HG03378 (cell line): ENCODE measurements at regions not wholly inside any gene's neighbourhood (a gene's known extent, or its start where the extent isn't known, plus 50 kb on each side); places are given as distances from the start of the nearest gene placed in this dataset.
"Not testable (repeated sequence)": the region's sequence is repeated elsewhere in the genome, so short reads cannot be mapped to it uniquely, and the experiment has no call there.

Source experiments
- ATAC-seq: cut with Tn5 transposase; IDR thresholded peaks from one replicate; pipeline ENCODE4 v1.9.1; 2021; ENCODE audit warnings: mild to moderate bottlenecking, moderate library complexity; ENCODE audit not compliant: unreplicated experiment

DNA sequence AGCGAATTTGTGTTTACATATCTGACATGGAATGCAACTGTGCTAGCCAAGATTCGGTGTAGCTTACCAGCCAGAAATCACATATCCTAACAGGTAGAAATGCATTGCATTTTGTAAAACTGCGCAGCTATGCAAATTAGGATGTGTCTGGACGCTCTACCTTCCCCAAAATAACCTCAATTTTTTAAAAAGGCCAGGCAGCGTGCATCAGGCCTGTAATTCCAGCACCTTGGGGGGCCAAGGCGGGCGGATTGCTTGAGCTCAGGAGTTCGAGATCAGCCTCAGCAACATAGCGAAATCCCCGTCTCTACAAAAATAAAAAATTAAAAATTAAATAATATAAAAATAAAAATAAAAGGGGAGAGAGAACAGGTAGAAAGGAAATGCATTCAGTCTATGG lies 305.0 kb downstream of the TYW1 start:
- no peak for ATAC-seq

DNA sequence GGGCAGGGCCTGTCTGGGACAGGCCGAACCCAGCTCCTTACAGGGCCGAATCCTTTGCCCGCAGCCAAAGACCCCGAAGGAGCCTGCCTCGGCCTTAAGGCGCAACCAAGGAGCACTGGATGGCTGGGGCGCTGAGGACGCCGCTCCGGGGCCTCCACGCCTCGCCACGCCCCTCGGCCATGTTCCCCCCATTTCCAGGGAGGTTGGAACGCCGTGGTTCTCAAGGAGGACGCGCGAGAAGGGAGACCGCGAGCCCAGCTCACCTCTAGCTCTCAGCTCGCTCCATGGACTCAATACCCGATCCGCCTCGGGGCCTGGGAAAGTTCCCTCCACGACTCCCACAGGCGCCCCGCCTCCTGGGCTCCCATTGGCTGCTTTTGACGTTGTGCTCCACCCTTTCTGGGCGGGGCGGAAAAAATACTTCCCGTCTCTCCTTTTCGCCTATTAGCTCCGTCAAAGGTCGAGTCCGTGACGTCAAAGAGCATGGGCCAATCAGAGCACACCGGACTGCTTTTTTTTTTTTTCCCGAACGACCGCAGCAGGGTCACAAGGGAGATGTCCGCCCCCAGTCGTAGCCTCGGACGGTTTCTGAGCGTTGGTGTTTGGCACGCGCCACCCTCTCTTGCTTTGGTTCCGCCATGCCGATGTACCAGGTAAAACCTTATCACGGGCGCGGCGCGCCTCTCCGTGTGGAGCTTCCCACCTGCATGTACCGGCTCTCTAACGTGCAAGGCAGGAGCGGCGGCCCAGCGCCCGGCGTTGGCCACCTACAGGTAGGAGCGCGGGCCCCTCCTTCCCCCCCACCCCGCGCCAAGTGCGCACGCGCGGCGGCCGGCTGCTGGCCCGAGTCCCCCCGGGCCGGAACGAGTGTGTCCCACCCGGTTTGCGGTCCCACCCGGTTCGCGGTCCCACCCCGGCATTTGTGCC lies 305.7 kb downstream of the TYW1 start:
- ATAC-seq: peak; percentile 87

DNA sequence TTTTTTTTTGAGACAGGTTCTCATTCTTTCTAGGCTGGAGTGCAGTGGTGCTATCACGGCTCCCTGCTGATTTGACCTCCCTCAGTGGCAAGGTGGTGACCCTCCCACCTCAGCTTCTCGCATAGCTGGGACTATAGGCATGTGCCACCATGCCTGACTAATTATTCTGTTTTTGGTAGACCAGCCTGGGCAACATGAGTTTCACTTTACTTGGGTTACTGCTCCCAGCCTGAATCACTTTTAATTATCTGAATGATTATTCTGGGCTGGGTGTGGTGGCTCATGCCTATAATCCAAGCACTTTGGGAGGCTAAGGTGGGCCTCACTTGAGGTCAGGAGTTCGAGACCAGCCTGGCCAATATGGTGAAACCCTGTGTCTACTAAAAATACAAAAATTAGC lies 308.2 kb downstream of the TYW1 start:
- not testable (repeated sequence) for ATAC-seq

DNA sequence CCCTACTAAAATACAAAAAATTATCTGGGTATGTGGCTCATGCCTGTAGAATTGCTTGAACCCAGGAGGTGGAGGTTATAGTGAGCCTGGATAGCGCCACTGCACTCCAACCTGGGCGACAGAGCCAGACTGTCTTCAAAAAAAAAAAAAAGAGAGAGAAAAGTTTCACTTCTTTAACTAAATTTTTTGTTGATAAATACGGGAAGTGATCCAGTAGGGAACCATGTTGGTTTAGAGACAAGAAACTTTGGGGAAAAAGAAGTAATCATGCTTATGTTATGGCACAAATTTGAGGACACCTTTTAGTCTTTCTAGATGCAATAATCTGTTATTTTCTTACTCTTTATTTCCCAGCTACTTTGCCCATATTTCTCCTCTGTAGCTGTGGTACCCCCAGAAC lies 309.7 kb downstream of the TYW1 start:
- no peak for ATAC-seq

DNA sequence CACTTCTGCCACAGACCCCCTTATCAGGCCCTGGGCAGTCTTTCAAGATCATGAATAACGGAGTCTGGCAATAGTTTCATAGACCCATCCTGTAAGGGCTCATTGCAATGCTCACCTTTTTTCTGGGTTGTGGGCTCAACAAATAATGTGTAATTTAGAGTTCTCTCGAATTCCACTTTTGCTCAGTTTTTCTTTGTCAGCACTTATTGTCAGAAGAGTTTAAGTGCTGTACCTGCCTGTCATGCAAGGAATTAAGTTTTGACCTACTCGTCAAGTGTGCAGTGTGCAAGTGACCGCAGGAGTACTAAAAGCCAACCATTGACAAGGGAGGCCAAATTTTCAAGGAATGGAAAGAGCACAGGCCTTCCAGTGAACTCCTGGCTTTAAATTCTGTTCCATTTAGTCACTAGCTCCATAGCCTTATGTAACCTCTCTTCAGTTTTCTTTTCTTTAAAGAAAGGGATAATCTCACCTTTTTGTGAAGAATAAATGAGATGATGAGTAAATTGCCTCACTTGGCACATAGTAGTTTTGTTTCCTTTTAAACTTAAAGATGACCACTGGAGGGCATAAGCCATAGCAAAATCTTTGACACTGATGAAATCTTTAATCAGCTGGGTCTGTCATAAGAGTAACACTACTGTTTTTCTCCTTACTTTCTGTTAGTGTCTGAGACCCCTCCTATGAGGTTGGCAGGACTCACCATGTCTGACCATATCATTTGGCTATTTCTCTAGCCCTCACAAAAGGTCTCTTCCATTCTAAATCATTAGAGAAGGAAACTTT lies 313.3 kb downstream of the TYW1 start:
- ATAC-seq: no peak

DNA sequence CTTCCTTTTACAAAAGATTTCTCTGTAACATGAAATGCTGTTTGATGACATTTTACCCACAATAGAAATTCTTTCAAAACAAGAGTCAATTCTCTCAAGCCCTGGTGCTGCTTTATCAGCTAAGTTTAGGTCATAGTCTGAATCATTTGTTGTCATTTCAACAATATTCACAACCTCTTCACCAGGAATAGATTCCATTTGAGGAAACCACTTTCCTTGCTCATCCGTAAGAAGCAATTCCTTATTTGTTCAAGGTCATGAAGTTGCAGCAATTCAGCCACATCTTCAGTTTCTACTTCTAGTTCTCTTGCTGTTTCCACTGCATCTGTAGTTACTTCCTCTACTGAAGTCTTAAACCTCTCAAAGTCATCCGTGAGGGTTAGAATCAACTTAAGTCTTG lies 315.3 kb downstream of the TYW1 start:
- ATAC-seq: no peak

DNA sequence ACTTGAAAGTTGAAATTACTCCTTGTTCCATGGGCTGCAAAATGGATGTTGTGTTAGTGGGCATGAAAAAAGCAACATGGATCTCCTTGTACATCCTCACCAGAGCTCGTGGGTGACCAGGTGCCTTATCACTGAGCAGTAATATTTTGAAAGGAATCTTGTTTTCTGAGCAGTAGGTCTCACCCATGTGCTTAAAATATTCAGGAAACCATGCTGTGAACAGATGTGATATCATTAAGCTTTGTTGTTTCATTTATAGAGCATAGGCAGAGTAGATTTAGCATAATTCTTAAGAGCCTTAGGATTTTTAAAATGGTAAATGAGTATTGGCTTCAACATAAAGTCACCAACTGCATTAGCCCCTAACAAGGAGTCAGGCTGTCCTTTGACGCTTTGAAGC lies 316.6 kb downstream of the TYW1 start:
- ATAC-seq: no peak

DNA sequence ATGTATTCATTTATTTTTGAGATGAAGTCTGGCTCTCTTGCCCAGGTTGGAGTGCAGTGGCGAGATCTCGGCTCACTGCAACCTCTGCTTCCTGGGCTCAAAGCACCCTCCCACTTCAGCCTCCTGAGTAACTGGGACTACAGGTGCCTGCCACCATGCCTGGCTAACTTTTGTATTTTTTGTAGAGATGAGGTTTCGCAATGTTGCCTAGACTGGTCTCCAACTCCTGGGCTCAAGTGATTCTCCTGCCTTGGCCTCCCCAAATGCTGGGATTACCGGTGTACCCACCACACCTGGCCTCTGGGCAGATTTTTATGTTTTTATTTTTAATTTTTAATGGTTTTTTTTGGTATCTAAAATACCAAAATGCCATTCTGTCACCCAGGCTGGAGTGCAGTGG lies 320.3 kb downstream of the TYW1 start:
- ATAC-seq: not testable (repeated sequence)

DNA sequence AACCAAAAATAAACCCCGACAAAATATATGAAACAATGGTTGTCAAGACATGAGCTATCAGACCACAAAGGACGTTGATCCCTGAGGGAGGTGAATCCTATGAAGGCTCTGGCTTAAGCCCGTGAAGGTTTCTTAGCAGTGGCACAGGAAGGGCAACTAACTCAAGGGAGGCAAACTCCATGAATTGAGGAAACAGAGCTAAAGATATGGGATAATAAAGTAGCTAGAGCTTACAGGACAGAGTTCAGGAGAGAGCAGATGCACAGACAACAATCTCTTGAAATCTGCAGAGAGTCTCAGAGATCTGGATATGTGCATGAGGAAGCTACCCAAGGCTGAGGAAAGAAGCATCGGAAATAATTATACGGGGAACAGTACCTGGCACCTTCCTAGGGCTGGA lies 331.6 kb downstream of the TYW1 start:
- not testable (repeated sequence) for ATAC-seq

DNA sequence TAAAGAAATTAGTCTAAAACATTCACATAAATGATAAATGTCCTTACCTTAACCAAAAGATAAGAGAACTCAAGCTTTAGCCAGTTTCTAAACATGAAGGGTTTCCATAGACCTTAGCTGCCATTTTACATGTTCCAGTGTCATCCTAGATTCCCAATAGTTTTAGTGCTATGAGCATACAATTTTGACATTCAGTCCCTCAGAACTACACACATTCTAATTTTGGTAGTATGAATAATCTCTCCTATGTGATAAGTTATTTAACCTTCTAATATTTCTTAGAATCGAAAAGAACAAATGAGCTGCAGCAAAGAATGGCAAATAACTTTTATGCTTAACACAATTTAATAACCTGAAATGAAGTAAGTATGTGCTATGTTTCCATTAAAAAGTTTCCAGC lies 338.5 kb downstream of the TYW1 start:
- ATAC-seq: not testable (repeated sequence)

DNA sequence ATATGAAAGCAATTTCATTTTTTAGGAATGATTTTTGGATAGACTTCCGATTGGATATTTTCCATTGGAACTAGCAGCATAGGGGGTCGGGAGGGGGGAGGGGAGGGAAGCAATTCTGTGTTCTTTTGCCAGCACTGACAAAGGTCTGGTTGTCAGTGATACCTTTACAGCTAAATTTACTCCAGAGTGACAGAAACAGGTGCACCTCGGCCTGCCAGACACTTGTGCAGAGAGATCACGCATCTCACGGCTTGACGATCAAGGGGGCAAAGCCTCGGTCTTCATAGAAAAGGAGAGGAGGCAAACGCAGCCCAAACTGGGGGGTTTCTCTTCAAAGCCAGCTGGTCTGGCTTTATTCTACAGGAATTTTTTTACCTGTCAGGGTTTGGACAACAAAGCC lies 339.0 kb downstream of the TYW1 start:
- ATAC-seq: not testable (repeated sequence)

DNA sequence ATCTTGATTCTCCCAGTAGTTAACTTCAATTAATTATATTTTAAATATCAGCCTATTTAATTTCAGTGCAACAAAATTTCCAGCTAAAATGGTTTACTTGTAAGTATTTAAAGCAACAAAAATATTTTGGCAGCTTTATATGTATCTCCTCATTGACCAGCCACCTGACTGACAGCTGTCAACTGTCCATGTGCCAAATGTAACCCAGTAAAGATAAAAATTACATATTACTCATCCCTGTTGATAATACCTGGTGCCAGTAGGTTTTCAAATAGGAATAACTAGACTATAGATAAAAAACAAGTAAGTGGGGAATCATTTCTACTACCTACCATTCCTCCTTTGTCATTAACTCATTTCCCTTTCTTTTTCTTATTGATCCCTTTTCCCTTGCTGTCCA lies 341.9 kb downstream of the TYW1 start:
- ATAC-seq: not testable (repeated sequence)

DNA sequence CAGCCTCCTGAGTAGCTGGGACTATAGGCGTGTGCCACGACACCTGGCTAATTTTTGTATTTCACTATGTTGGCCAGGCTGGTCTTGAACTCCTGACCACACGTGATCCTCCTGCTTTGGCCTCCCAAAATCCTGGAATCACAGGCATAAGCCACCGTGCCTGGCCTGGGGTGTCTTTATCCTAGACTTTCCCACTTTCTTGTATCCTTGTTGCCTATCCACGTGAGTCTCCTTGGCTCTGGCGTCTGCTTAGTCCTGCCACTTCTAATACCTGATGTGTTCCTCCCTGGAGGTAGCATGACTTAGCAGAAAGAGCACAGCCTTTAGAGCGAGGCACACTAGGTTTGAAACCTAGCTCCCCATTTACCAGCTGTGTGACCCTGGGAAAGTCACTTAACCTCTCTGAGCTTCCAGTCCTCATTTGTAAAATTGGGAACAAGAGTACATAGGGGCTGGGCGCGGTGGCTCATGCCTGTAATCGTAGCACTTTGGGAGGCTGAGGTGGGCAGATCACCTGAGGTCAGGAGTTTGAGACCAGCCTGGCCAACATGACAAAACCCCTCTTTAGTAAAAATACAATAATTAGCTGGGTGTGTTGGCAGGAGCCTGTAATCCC lies 344.6 kb downstream of the TYW1 start:
- no peak for ATAC-seq

DNA sequence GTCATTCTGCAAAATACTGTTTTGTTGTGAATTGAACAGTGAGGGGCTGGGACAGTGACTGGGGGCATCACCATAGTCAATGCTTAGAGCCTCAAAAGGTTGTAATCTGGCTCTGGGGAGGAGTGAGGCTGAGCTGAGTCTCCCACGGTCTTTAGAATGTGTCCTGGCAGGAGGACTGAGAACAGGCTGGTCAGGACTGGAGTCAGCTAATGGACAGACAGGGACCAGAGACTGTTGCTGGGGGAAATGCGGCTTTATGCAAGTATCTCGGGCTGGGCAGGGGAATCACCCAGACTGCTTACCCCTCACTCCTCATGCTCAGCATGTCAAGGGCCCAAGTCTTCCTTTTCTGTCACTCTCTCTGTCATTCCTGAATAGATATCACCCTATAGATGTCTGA lies 346.5 kb downstream of the TYW1 start:
- ATAC-seq: no peak

DNA sequence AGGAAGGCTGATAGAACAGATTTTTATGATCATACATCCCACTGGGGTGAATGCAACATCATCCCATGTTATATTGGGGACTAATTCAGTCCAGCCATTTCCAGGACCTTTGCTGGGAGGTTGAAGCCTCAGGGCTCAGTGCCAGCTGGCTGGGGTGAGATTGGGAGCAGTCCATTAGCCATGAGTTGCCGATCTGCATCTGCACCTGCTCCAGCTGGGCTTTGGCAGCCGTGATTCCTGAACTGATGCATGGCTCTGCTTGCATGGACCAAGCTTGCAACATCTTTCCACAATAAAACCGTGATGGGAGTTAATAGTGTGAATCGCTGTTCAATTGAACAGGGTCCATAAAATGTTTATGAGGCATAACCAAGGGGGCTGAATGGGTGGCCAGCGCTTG lies 346.9 kb downstream of the TYW1 start:
- ATAC-seq: no peak

DNA sequence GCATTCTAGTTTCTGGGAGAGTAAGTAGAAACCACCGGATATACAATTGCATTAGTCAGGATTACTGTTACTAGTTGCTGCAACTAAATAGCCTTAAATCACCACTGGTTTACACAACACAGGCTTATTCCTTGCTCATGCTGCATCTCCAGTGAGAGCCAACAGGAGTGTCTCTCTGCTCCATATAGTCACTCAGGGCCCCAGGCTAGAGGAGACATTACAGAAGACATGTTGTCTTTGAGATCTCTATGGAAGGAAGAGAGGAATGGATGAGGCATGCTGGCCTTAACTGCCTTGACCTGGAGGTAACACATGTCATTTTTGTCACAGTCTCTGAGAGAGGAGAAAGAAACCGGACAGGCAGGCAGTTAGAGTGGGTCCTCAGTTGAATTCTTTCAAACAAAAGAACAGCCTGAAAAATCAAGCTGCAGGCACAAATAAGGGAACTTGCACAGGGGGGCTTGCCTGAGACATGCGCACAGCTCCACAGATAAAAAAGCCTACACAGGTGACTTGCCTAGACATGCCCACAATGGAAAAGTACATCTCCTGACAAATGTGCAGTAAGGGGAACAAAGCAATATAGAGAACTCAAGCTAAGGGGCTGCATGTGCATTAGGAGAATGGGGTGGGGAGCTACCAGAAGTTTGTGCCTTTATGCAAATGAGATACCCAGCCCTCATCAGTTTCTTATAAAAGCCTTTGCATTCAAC lies 348.0 kb downstream of the TYW1 start:
- ATAC-seq: no peak

DNA sequence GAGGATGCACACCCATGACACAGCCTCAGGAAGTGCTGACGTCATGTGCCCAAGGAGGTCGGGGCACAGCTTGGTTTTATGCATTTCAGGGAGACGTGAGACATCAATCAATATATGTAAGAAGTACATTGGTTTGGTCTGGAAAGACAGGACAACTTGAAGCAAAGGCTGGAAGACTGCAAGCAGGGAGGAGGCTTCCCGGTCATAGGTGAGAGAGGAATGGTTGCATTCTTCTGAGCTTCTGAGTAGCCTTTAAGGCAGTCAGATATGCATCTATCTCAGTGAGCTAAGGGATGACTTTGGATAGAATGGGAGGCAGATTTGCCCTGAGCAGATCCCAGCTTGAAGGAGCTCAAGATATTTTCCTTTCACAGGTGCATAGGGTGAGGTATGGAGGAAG lies 349.5 kb downstream of the TYW1 start:
- ATAC-seq: no peak

DNA sequence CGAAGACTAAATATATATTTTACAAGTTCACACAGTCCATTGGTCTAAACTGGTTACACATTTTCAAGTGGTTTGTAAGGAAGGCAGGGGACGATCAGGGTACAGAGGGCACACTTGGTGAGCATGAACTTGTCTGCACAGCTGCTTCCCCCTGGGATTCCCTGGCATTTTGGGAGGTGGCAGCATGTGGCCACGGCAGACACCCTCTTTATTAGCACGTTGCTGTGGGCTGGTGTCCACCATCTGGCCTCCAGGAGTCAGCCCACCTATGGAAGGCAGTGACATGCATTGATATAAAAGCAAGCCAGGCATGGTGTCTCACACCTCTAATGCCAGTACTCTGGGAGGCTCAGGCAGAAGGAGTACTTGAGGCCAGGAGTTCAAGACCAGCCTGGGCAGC lies 350.2 kb downstream of the TYW1 start:
- ATAC-seq: no peak

DNA sequence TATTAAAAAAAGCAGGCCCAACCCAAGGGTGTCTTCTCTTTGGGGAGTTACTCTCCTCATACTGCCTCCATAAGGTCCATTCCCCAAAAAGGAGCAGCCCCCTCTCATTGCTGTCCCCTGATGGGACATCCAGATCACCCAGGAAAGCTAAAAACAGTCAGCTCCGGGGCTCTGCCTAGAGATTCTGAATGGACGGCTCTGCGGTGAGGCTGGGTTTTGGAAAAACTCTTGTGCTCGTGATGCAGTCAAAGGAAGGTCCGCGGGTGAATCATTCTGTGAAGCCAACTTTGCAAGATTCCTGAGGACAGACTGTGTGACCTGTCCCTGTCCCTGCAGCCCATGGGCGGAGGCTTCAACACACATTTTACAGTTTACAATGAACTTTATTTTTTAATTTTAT lies 351.5 kb downstream of the TYW1 start:
- ATAC-seq: no peak

DNA sequence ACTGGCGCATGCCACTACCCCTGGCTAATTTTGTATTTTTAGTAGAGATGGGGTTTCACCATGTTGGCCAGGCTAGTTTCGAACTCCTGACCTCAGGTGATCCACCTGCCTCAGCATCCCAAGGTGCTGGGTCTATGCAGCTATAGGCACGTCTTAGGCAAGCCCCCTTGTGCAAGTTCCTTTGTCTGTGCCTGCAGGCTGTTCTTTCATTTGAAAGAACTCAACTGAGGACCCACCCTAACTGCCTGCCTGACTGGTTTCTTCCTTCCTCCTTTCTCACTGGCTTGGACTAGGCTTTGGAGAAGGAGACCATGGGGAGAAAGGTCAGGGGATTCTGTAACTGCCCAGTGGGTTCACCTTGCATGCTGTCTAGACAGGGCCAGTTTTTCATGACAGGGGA lies 361.0 kb downstream of the TYW1 start:
- not testable (repeated sequence) for ATAC-seq

DNA sequence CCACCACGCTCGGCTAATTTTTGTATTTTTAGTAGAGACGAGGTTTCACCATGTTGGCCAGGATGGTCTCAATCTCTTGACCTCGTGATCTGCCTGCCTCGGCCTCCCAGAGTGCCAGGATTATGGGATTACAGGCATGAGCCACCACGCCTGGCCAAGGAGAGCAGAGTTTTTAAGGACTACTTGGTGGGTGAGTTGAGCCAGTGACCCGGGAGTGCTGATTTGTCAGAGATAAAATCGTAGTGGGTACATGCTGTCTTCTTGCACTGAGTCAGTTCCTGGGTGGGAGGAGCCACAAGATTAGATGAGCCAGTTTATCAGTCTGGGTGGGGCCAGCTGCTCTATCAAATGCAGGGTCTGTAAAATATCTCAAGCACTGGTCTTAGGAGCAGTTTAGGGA lies 361.7 kb downstream of the TYW1 start:
- not testable (repeated sequence) for ATAC-seq
